HepG2 (cell line): ENCODE measurements at regions not wholly inside any gene's neighbourhood (a gene's known extent, or its start where the extent isn't known, plus 50 kb on each side); places are given as distances from the start of the nearest gene placed in this dataset.
A peak's percentile ranks its signal among the peaks of the same experiment; 100 is the strongest.

ENCODE experiments used
- ATAC-seq: fragments of 200-7000 bp; cut with Tn5 transposase; 3 replicates; pipeline ENCODE4 v1.9.1; 2020; ENCODE audit warnings: mild to moderate bottlenecking, moderate library complexity
- BruUV-seq: library from RNA; stranded (reverse); fragments of 400-500 nt; replicated peaks from 2 replicates; lab custom pipeline; 2021; lab: Mats Ljungman, UMichigan
- CTCF ChIA-PET: fragments of 300-600 bp; formaldehyde crosslinking; extraction: SDS; loops from one replicate; lab custom pipeline; 2021; ENCODE audit warnings: low total read pairs, inconsistent platforms, low intra/inter-chr PET ratio; lab: Yijun Ruan, JAX
- POLR2A ChIA-PET: fragments of 350-600 bp; sonication (Branson Sonifier 250); formaldehyde crosslinking; loops from one replicate; lab custom pipeline; 2020; ENCODE audit warnings: antibody characterized with exemption, inconsistent platforms; lab: Yijun Ruan, JAX
- DNase-seq: peaks from one replicate; pipeline ENCODE4 v3.0.0-alpha.2; 2015; ENCODE audit warnings: low spot score
- FAIRE-seq: peaks from 3 replicates; lab custom pipeline; 2011; peaks lifted over from hg19 to GRCh38; lab: Jason Lieb, UNC
- H2AFZ ChIP-seq: one replicate; pipeline ENCODE4 v1.6.1; 2011; ENCODE audit warnings: low read length, inconsistent platforms
- H3K27ac ChIP-seq: fragments of 300-600 bp; 3 replicates; pipeline ENCODE4 v1.8.0; 2011; ENCODE audit warnings: mixed run types, mild to moderate bottlenecking, mixed read lengths, low read length, inconsistent platforms; ENCODE audit not compliant: insufficient read depth; ENCODE audit errors: extremely low read length
- H3K27me3 ChIP-seq, 2 experiments: fragments of 200-600 bp in 1 of 2; 2 replicates in 1 of 2; 3 replicates in 1 of 2; pipeline versions ENCODE4 v1.6.0 to v1.8.0; 2011; ENCODE audit warnings: low read length in 2 of 2, mild to moderate bottlenecking in 2 of 2, moderate library complexity in 2 of 2, inconsistent platforms in 1 of 2; ENCODE audit not compliant: insufficient read depth in 2 of 2, control insufficient read depth in 1 of 2
- H3K36me3 ChIP-seq, 2 experiments: fragments of 200-600 bp in 1 of 2; replicated peaks in 1 of 2; 2 replicates in 1 of 2; 3 replicates in 1 of 2; pipeline versions ENCODE4 v1.5.1 to v1.8.0; 2011; ENCODE audit warnings: low read length in 2 of 2, inconsistent platforms in 1 of 2; ENCODE audit not compliant: insufficient read depth in 2 of 2, control insufficient read depth in 1 of 2
- H3K4me1 ChIP-seq: 2 replicates; pipeline ENCODE4 v1.5.1; 2012; ENCODE audit warnings: low read length, inconsistent platforms; ENCODE audit not compliant: insufficient read depth
- H3K4me2 ChIP-seq: 2 replicates; pipeline ENCODE4 v1.6.0; 2011; ENCODE audit warnings: low read depth, low read length, inconsistent platforms
- H3K4me3 ChIP-seq, 3 experiments: fragments of 200-600 bp in 1 of 3; sonication (generic), shearing (Covaris generic) in 1 of 3; replicated peaks in 1 of 3; 2 replicates each; pipeline ENCODE4 v1.5.1; 2011 to 2016; ENCODE audit warnings: low read length in 3 of 3, inconsistent platforms in 2 of 3, low read depth in 2 of 3, mild to moderate bottlenecking in 2 of 3, control low read depth in 1 of 3, mixed read lengths in 1 of 3; ENCODE audit not compliant: insufficient read depth in 1 of 3
- H3K79me2 ChIP-seq: one replicate; pipeline ENCODE4 v1.6.1; 2011; ENCODE audit warnings: low read length, inconsistent platforms; ENCODE audit not compliant: insufficient read depth
- H3K9ac ChIP-seq: 2 replicates; pipeline ENCODE4 v1.6.0; 2011; ENCODE audit warnings: mild to moderate bottlenecking, low read depth, low read length, inconsistent platforms; ENCODE audit not compliant: insufficient read depth
- H3K9me3 ChIP-seq: 2 replicates; pipeline ENCODE4 v1.5.1; 2012; ENCODE audit warnings: mild to moderate bottlenecking, low read length
- H4K20me1 ChIP-seq: 2 replicates; pipeline ENCODE4 v1.6.0; 2011; ENCODE audit warnings: inconsistent platforms, mild to moderate bottlenecking, low read length, moderate library complexity; ENCODE audit not compliant: insufficient read depth
- EZH2 ChIP-seq: conservative IDR thresholded peaks from 2 replicates; pipeline ENCODE4 v1.6.1; 2012; ENCODE audit warnings: mild to moderate bottlenecking, low read depth, low read length, moderate library complexity
- TMF1 ChIP-seq: sonication (generic); formaldehyde crosslinking; IDR thresholded peaks from 2 replicates; pipeline ENCODE4 v1.8.1; 2022; ENCODE audit warnings: low read depth, missing genetic modification reagents
- ZBTB25 ChIP-seq: IDR thresholded peaks from 2 replicates; pipeline ENCODE4 v1.6.1; 2018; ENCODE audit warnings: missing genetic modification reagents
- ZNF407 ChIP-seq: sonication (generic); formaldehyde crosslinking; IDR thresholded peaks from one replicate; pipeline ENCODE4 v1.5.1; 2020; ENCODE audit warnings: mild to moderate bottlenecking, missing genetic modification reagents; ENCODE audit errors: not compliant biosample characterization
- WGBS: methylation state at CpG from one replicate; pipeline ENCODE4 v1.1.6; 2017; ENCODE audit warnings: low lambda C conversion rate; 5-methylcytosine and 5-hydroxymethylcytosine counted together
- in situ Hi-C: cut with HindIII; loops from 2 replicates; pipeline ENCODE4 v1.10.0; 2017; ENCODE audit warnings: low pct_unique_long_range_greater_than_20kb; ENCODE audit not compliant: extremely low pct_ligation_motif_present
- intact Hi-C: fragments of 100-400 bp; cut with micrococcal nuclease; formaldehyde crosslinking; loops from one replicate; pipeline ENCODE4 v1.10.0; 2022; ENCODE audit not compliant: unreplicated experiment

- H3K9ac ChIP-seq, result no peak overlapping the region
- H3K27me3 ChIP-seq, result peaks cover 5 to 68% of the 10 kb centered on the region in 2 experiments; a peak in 4 of 5 replicates
- H3K79me2 ChIP-seq, result no peaks in the 10 kb centered on the region
- POLR2A ChIA-PET, result no interaction called here
- DNase-seq (no peak), FAIRE-seq (no peak), ATAC-seq (no peak)
- H3K36me3 ChIP-seq, result no peaks in the 10 kb centered on the region
- no peak overlapping the region for H3K27ac ChIP-seq
- no peaks in the 10 kb centered on the region for H4K20me1 ChIP-seq
- no peak overlapping the region for H3K4me3 ChIP-seq
- CTCF ChIA-PET, result no interaction called here
- no peak overlapping the region for H2AFZ ChIP-seq
- intact Hi-C loops, result no loop called here
- no peak overlapping the region for H3K4me2 ChIP-seq
- no peaks in the 10 kb centered on the region for H3K9me3 ChIP-seq
- TF ChIP-seq EZH2, result 0 out of 2 replicates have a peak, but pooled peaks have one; percentile 30
- no peak for TF ChIP-seq ZBTB25 (CRISPR knock-in tag)
- TF ChIP-seq TMF1, result no peak
- H3K4me1 ChIP-seq, result no peaks in the 10 kb centered on the region
- BruUV-seq, result no TSS peak
- in situ Hi-C loops, result no loop called here
- WGBS, result no CpG with 5 or more reads among the region's 11 CpGs
These were observed 53.1 kb upstream of the TTC34 start for GRCh38 chr1:2854611-2855010.

- Histone ChIP-seq H3K79me2 (no peaks in the 10 kb centered on the region), H3K27ac (no peak overlapping the region), H2AFZ (no peak overlapping the region), H3K4me3 (no peak overlapping the region), H3K9me3 (no peaks in the 10 kb centered on the region), H4K20me1 (no peaks in the 10 kb centered on the region), H3K9ac (no peak overlapping the region), H3K4me1 (no peaks in the 10 kb centered on the region), H3K36me3 (no peaks in the 10 kb centered on the region), H3K27me3 (peaks cover 5 to 62% of the 10 kb centered on the region in 2 experiments; a peak in 4 of 5 replicates), H3K4me2 (no peak overlapping the region)
- no TSS peak for BruUV-seq
- ChIA-PET POLR2A (no interaction called here), CTCF (no interaction called here)
- in situ Hi-C loops, result no loop called here
- ATAC-seq (no peak), DNase-seq (no peak), FAIRE-seq (no peak)
- 52% methylated on average over 46 of the region's 57 CpGs for WGBS
- intact Hi-C loops, result no loop called here
- no peak for TF ChIP-seq ZNF407 (CRISPR knock-in tag)
These were observed 53.9 kb upstream of the TTC34 start for GRCh38 chr1:2855206-2856065.
